Endodermal cell (in vitro differentiated cells): ENCODE measurements at regions not wholly inside any gene's neighbourhood (a gene's known extent, or its start where the extent isn't known, plus 50 kb on each side); places are given as distances from the start of the nearest gene placed in this dataset.
"Not testable (repeated sequence)": the region's sequence is repeated elsewhere in the genome, so short reads cannot be mapped to it uniquely, and the experiment has no call there.

Source experiments
- DNase-seq: peaks from one replicate; pipeline ENCODE4 v3.0.0-alpha.2; 2017
- H3K27ac ChIP-seq: 2 replicates; pipeline ENCODE4 v1.5.1; 2013; ENCODE audit warnings: mild to moderate bottlenecking, low read depth, low read length, moderate library complexity
- H3K27me3 ChIP-seq: 2 replicates; pipeline ENCODE4 v1.6.1; 2013; ENCODE audit warnings: mild to moderate bottlenecking, low read length, moderate library complexity; ENCODE audit not compliant: insufficient read depth, control insufficient read depth, poor library complexity, severe bottlenecking
- H3K36me3 ChIP-seq: 2 replicates; pipeline ENCODE4 v1.7.0; 2013; ENCODE audit warnings: mild to moderate bottlenecking, low read length, moderate library complexity; ENCODE audit not compliant: control insufficient read depth, insufficient read depth
- H3K4me1 ChIP-seq: one replicate; pipeline ENCODE4 v1.7.0; 2013; ENCODE audit warnings: low read length; ENCODE audit not compliant: control insufficient read depth, insufficient read depth
- H3K4me3 ChIP-seq: 2 replicates; pipeline ENCODE4 v1.5.1; 2013; ENCODE audit warnings: mild to moderate bottlenecking, low read length, moderate library complexity
- H3K9ac ChIP-seq: 2 replicates; pipeline ENCODE4 v1.6.1; 2013; ENCODE audit warnings: mild to moderate bottlenecking, low read length, moderate library complexity; ENCODE audit not compliant: poor library complexity, severe bottlenecking; ENCODE audit errors: extremely low read depth
- H3K9me3 ChIP-seq: 2 replicates; pipeline ENCODE4 v1.6.1; 2013; ENCODE audit warnings: mild to moderate bottlenecking, low read length, moderate library complexity; ENCODE audit not compliant: control insufficient read depth
- H3K27ac Mint-ChIP-seq: 2 replicates; pipeline ENCODE4 v1.8.0; 2020; ENCODE audit warnings: mixed read lengths
- H3K27me3 Mint-ChIP-seq: 2 replicates; pipeline ENCODE4 v1.8.0; 2021; ENCODE audit warnings: mild to moderate bottlenecking, mixed read lengths; ENCODE audit not compliant: insufficient read depth
- H3K36me3 Mint-ChIP-seq: 2 replicates; pipeline ENCODE4 v1.8.0; 2020; ENCODE audit warnings: low read depth, mixed read lengths
- H3K4me1 Mint-ChIP-seq: 2 replicates; pipeline ENCODE4 v1.8.0; 2020; ENCODE audit warnings: mixed read lengths
- H3K4me3 Mint-ChIP-seq: 2 replicates; pipeline ENCODE4 v1.8.0; 2020; ENCODE audit warnings: mild to moderate bottlenecking, moderate library complexity, mixed read lengths
- H3K9me3 Mint-ChIP-seq: 2 replicates; pipeline ENCODE4 v1.8.0; 2020; ENCODE audit warnings: mild to moderate bottlenecking, mixed read lengths
- CTCF ChIP-seq: fragments of 200-600 bp; sonication (generic); conservative IDR thresholded peaks from 2 replicates; pipeline ENCODE4 v1.5.0; 2021; ENCODE audit warnings: antibody characterized with exemption, mild to moderate bottlenecking
- WGBS, 2 experiments: methylation state at CpG; one replicate each; pipeline versions ENCODE4 v1.1.5 to v1.1.7; 2013; ENCODE audit warnings: missing lambda C conversion rate in 2 of 2, mixed read lengths in 1 of 2; ENCODE audit not compliant: insufficient coverage in 1 of 2, insufficient read length in 1 of 2; 5-methylcytosine and 5-hydroxymethylcytosine counted together

- Mint-ChIP-seq H3K4me3 (no peak overlapping the region), H3K27me3 (no peaks in the 10 kb centered on the region), H3K36me3 (no peaks in the 10 kb centered on the region), H3K27ac (no peak overlapping the region), H3K9me3 (peaks cover 4% of the 10 kb centered on the region), H3K4me1 (no peaks in the 10 kb centered on the region)
- TF ChIP-seq CTCF = no peak
- Histone ChIP-seq H3K4me1 (no peaks in the 10 kb centered on the region), H3K27me3 (no peaks in the 10 kb centered on the region), H3K27ac (no peak overlapping the region), H3K36me3 (no peaks in the 10 kb centered on the region), H3K9me3 (no peaks in the 10 kb centered on the region), H3K9ac (no peak overlapping the region), H3K4me3 (no peak overlapping the region)
- DNase-seq = no peak
- 100% methylated on average over 1 of the region's 1 CpG for WGBS, 2 experiments
These were observed 157.9 kb downstream of the KCNJ2 start for GRCh38 chr17:70327279-70327678.

GRCh38 chr17:70327723-70328122 lies 158.4 kb downstream of the KCNJ2 start:
- WGBS, 2 experiments = 86 to 89% methylated on average over 8 to 10 of the region's 10 CpGs
- no peak overlapping the region for H3K27ac ChIP-seq
- TF ChIP-seq CTCF = no peak

GRCh38 chr17:70329721-70330120 lies 160.4 kb downstream of the KCNJ2 start:
- Mint-ChIP-seq H3K27ac (no peak overlapping the region), H3K27me3 (no peaks in the 10 kb centered on the region), H3K9me3 (peaks cover 4% of the 10 kb centered on the region), H3K36me3 (no peaks in the 10 kb centered on the region), H3K4me1 (peaks cover 5% of the 10 kb centered on the region), H3K4me3 (no peak overlapping the region)
- Histone ChIP-seq H3K9me3 (no peaks in the 10 kb centered on the region), H3K36me3 (no peaks in the 10 kb centered on the region), H3K27ac (no peak overlapping the region), H3K4me3 (no peak overlapping the region), H3K9ac (no peak overlapping the region), H3K27me3 (no peaks in the 10 kb centered on the region), H3K4me1 (no peaks in the 10 kb centered on the region)
- TF ChIP-seq CTCF = no peak
- 88 to 99% methylated on average over 1 to 2 of the region's 2 CpGs for whole genome bisulfite sequencing, 2 experiments
- no peak for DNase-seq

More at GRCh38 chr17:70327723-70328122, 158.4 kb downstream of the KCNJ2 start:
- Histone ChIP-seq H3K27me3 (no peaks in the 10 kb centered on the region), H3K4me3 (no peak overlapping the region), H3K9ac (no peak overlapping the region), H3K4me1 (no peaks in the 10 kb centered on the region), H3K36me3 (no peaks in the 10 kb centered on the region), H3K9me3 (no peaks in the 10 kb centered on the region)
- Mint-ChIP-seq H3K9me3 (peaks cover 4% of the 10 kb centered on the region), H3K4me1 (peaks cover 1% of the 10 kb centered on the region), H3K36me3 (no peaks in the 10 kb centered on the region), H3K27me3 (no peaks in the 10 kb centered on the region), H3K4me3 (no peak overlapping the region), H3K27ac (no peak overlapping the region)
- no peak for DNase-seq

GRCh38 chr17:70331066-70331465 lies 161.7 kb downstream of the KCNJ2 start:
- H3K36me3 Mint-ChIP-seq, H3K27me3 ChIP-seq: not testable (repeated sequence)

More at GRCh38 chr17:70331066-70331465, 161.7 kb downstream of the KCNJ2 start:
- H3K27ac ChIP-seq, H3K36me3 ChIP-seq, H3K4me1 ChIP-seq, H3K9me3 ChIP-seq, DNase-seq, H3K9me3 Mint-ChIP-seq, H3K4me1 Mint-ChIP-seq, H3K9ac ChIP-seq, H3K27ac Mint-ChIP-seq, H3K27me3 Mint-ChIP-seq, H3K4me3 ChIP-seq, H3K4me3 Mint-ChIP-seq: not testable (repeated sequence)
- 90% methylated on average over 1 of the region's 1 CpG; no CpG with 5 or more reads in 1 of the 2 experiments for WGBS, 2 experiments
